Muscle layer of colon (tissue), 2 donors: ENCODE measurements at regions not wholly inside any gene's neighbourhood (a gene's known extent, or its start where the extent isn't known, plus 50 kb on each side); places are given as distances from the start of the nearest gene placed in this dataset.
"Not testable (repeated sequence)": the region's sequence is repeated elsewhere in the genome, so short reads cannot be mapped to it uniquely, and the experiment has no call there.

Source experiments
- H3K27ac ChIP-seq: one replicate; pipeline ENCODE4 v1.7.0; 2013; ENCODE audit warnings: low read depth, mild to moderate bottlenecking, low read length, moderate library complexity
- H3K27me3 ChIP-seq, 2 donors: one replicate each; pipeline ENCODE4 v1.7.0; 2013; ENCODE audit warnings: low read length in 2 of 2, mild to moderate bottlenecking in 2 of 2; ENCODE audit not compliant: insufficient read depth in 2 of 2, control insufficient read depth in 1 of 2
- H3K36me3 ChIP-seq: one replicate; pipeline ENCODE4 v1.7.0; 2013; ENCODE audit warnings: mild to moderate bottlenecking, low read length; ENCODE audit not compliant: insufficient read depth
- H3K4me1 ChIP-seq: one replicate; pipeline ENCODE4 v1.7.0; 2013; ENCODE audit warnings: mild to moderate bottlenecking, low read length; ENCODE audit not compliant: insufficient read depth
- H3K4me3 ChIP-seq, 2 donors: one replicate each; pipeline ENCODE4 v1.7.0; 2013; ENCODE audit warnings: low read length in 2 of 2, low read depth in 1 of 2, mild to moderate bottlenecking in 1 of 2, moderate library complexity in 1 of 2
- H3K9ac ChIP-seq: one replicate; pipeline ENCODE4 v1.7.0; 2013; ENCODE audit warnings: low read length
- H3K9me3 ChIP-seq: one replicate; pipeline ENCODE4 v1.7.0; 2013; ENCODE audit warnings: mild to moderate bottlenecking, low read length
- donor health status: abdominal sarcoma.
- donor health status: Adenocarcinoma of cecum.

DNA sequence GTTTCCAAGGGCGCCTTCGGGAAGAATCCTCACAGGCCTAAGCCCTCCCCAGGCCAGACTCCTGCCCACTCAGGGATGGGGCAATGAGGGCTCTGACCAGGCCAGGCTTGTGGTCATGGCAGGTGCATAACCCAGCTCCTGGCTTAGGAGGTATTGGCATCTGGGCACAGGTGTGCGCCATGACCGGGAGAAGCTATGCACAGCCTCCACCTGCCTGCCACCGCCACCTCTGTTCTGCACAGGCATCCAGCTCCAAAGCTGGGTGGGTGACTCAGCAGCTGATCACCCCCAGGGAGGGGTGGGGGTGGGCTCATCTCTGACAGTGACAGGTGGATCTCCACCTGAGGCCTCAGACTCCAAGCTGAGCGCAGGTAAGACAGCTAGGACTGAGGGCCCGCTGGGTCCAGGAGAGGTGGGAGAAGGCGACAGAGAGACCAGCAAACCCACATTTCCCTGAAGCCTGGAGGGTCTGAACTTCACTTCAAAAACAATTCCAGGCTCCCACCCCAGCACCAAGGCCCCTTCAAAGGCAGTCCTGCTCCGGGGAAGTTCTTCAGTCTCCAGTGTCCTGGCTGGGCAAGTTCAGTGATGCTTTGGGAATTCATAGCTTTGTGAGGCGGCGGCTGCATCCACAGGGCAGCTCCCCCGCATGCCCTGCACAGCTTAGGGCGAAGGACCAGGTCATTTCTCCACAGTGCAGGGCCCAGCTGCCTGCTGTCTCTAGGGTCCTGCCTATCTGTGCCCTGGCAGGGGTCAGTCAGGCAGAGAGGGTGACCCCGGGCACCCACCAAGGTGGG, 121.6 kb upstream of the SMURF2 start:
- peaks cover 13 to 43% of the 10 kb centered on the region in 2 donors for H3K27me3 ChIP-seq
- H3K4me3 ChIP-seq, result no peak overlapping the region

DNA sequence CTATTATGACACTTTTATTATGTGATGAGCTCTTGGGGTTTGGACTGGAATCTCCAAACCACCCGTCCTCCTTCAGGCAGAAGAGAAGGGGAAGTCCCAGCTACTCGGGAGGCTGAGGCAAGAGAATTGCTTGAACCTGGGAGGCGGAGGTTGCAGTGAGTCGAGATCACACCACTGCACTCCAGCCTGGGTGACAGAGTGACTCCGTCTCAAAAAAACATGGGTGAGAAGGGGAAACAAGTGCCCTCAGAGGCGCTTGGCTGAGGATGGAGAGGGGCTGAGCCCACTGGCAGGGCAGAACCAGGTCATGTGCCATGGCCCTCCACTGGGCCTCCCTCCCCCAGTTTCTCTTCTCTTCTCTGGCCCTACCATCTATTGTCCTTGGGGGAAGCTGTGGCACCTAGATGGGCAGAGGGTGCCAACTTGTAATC, 120.9 kb upstream of the SMURF2 start:
- Histone ChIP-seq H3K27me3 (peaks cover 15 to 50% of the 10 kb centered on the region in 2 donors), H3K36me3 (peaks cover 23% of the 10 kb centered on the region), H3K9me3 (no peaks in the 10 kb centered on the region), H3K27ac (no peak overlapping the region), H3K9ac (no peak overlapping the region), H3K4me3 (no peak overlapping the region), H3K4me1 (peaks cover 7% of the 10 kb centered on the region)

More for the DNA sequence above, 121.6 kb upstream of the SMURF2 start:
- Histone ChIP-seq H3K4me1 (peaks cover 3% of the 10 kb centered on the region), H3K9me3 (no peaks in the 10 kb centered on the region), H3K9ac (no peak overlapping the region), H3K27ac (no peak overlapping the region), H3K36me3 (peaks cover 23% of the 10 kb centered on the region)

DNA sequence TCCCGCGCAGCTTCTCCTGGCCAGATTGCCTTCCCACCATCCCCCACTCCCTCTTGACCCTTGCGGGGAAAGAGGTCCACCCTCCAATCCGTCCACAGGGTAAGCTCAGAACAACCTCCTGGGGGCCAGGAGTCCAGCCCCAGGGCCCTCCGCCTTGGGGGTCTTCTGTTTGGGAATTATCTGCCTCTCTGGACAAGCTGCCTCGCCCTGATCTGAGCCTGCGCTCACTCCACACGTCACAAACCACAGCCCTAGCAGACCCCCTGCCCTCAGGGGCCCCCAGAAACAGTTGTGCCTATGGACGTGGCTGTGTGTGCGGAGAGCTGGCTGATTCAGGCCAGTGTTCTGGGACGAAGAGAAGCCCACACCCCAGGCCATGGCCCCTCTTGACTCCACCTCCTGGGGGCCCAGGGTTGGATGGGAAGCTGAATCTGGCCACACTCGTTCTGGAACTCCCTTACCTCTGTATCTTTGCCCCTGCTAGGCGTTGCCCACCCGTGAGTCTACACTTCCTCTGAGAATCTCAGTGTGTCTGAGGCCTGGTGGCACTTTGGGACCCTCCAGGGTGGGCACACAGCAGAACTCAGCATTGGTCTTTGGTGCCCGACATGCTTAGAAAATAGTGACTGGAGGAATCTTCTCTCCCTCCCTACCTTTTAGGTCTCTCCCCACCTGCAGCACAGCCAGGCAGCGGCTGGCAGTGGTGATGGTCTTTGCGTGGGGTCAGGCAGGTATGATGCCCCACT, 119.9 kb upstream of the SMURF2 start:
- Histone ChIP-seq H3K9ac (no peak overlapping the region), H3K27ac (no peak overlapping the region), H3K36me3 (peaks cover 22% of the 10 kb centered on the region), H3K4me3 (no peak overlapping the region), H3K9me3 (no peaks in the 10 kb centered on the region), H3K4me1 (peaks cover 18% of the 10 kb centered on the region), H3K27me3 (peaks cover 22 to 55% of the 10 kb centered on the region in 2 donors)

DNA sequence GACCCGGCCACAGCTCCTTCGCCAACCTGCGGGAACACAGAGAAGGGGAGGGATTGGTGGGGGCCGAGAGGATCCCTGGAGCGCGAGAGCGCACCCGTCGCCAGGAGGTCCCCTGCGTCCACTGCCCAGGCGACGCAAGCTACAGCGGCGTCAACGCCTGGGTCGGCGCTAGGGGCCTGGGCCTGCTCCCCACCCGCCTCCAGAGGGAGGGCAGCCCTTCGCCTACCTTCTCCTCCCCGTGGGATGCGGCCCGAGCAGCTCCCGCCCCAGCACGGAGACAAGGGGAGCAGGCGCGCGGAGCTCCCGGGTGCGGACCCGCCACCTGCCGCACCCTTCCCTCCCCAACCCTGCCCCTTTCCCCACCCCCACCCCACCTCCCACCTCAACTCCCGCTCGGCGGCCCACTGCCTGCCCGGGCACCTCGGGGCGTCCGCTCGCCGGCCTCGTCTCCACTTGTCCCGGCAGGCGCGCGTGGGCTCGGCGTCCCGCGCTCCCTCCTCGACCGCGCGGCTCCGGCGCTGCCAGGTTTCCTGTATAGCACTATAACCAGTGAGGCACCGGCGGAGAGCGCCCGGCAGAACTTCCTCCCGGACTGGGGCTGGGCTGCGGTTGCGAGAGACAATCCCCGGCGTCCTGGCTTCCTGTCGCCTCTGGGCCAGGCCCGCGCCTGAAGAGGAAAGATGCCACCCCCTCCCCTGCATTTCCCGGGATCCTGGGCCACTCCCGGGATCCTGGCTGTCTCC, 119.1 kb upstream of the SMURF2 start:
- peaks cover 22 to 55% of the 10 kb centered on the region in 2 donors for H3K27me3 ChIP-seq
- peaks cover 14% of the 10 kb centered on the region for H3K36me3 ChIP-seq
- no peaks in the 10 kb centered on the region for H3K9me3 ChIP-seq
- peaks cover 18% of the 10 kb centered on the region for H3K4me1 ChIP-seq
- H3K27ac ChIP-seq, result no peak overlapping the region
- peak overlapping the region in 1 of 2 donors; percentile 9 for H3K4me3 ChIP-seq
- no peak overlapping the region for H3K9ac ChIP-seq

DNA sequence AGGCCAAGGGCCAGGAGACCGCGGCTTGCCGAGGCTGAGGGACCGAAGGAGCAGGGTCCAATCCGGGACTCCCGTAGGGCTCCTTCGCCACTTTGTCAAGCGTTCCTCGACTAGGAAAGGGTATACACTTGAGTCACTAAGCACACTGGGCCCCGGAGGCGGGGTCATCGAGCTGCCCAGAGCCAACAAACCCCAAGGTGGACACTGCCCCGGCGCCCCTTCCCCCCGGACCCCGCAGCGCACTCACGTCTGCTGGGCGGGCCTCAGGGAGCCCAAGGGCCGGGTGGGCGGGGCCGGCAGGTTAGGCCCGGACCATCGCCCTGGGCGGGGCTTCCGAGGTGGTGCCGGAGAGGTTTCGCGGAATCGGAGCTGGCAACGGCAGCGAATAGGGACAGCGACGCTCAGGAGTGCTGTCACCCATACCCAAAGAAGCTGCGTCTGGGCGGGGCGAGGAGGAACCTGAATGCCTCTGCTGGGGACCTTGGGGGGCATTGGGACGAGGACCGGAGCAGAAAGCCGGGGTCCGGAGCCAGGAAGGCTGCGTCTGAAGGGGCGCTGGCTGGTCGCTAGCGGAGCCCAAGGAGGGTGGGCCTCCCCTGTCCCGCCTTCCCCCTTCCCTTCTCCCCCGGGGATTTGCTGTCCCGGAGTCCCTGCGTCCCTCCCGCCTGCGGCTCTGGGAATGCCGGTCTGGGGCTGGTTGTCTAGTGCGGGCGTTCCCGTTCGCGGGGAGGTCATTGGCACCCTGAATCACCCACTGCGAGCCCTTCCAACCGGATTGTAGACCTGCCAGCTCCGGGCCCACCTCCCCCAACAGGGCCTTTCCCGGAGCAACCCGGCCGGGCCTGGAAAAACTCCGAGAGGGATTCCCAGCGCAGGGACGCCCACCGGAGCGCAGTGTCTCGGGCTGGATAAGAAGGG, 118.2 kb upstream of the SMURF2 start:
- Histone ChIP-seq H3K9me3 (no peaks in the 10 kb centered on the region), H3K27ac (no peak overlapping the region), H3K4me3 (peak overlapping the region in 1 of 2 donors; percentile 9), H3K4me1 (peaks cover 18% of the 10 kb centered on the region), H3K9ac (no peak overlapping the region), H3K27me3 (peaks cover 22 to 55% of the 10 kb centered on the region in 2 donors), H3K36me3 (peaks cover 10% of the 10 kb centered on the region)

DNA sequence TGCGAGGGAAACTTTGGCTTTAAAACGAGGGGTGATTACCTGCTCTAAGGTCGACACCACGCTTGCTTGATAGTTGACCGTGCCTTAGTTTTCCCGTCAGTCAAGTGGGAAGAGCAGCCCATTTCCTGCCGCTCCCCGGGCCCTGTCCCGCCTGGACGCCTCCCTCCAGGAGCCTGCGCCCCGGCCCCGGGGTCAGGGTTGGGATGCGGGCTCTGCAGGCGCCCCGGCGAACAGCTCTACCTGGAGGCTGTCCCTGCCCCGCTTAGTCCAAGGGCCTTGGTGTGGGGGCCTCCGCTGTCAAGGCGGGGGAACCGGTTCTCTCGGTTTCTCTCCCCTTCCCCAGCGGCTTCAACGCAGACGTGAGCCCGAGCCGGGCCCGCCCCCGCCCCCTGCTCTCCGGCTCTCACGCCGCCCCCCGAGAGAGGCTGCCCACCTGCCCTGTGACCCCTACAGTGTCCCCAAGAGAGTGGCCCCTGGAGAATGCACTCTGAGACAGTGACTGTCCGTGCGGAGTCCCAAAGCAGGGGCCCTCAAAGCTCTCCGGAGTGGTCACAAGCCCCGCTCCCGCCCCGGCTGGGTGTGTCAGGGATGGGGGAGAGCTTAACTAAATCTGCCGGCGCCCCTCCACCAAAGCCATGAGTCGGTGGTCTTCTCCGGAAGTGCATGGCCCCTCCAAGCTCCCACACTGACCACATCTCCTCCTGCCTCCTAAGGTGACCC, 117.4 kb upstream of the SMURF2 start:
- H3K27ac ChIP-seq, result no peak overlapping the region
- H3K27me3 ChIP-seq, result peaks cover 22 to 53% of the 10 kb centered on the region in 2 donors
- peak overlapping the region in 1 of 2 donors; percentile 35 for H3K4me3 ChIP-seq
- peaks cover 1% of the 10 kb centered on the region for H3K36me3 ChIP-seq
- no peak overlapping the region for H3K9ac ChIP-seq
- no peaks in the 10 kb centered on the region for H3K9me3 ChIP-seq
- peaks cover 18% of the 10 kb centered on the region for H3K4me1 ChIP-seq

DNA sequence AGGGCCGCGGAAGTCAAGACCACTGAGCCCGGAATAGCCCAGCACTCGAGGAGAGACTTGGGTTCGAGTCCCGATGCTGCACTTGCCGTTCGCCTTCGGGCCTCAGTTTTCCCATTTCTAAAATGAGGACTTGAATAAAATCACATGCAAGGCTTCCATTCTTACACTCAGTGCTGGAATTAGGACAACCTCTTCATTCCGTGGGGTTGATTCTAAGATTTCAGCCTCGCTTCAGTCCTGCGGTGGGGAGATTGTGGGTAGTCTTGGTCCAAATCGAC, 116.9 kb upstream of the SMURF2 start:
- not testable (repeated sequence) for H3K36me3 ChIP-seq, H3K9ac ChIP-seq, H3K27ac ChIP-seq, H3K9me3 ChIP-seq
- Histone ChIP-seq H3K4me1 (peaks cover 18% of the 10 kb centered on the region), H3K27me3 (peaks cover 22 to 48% of the 10 kb centered on the region in 2 donors), H3K4me3 (peak overlapping the region in 1 of 2 donors; percentile 35)

DNA sequence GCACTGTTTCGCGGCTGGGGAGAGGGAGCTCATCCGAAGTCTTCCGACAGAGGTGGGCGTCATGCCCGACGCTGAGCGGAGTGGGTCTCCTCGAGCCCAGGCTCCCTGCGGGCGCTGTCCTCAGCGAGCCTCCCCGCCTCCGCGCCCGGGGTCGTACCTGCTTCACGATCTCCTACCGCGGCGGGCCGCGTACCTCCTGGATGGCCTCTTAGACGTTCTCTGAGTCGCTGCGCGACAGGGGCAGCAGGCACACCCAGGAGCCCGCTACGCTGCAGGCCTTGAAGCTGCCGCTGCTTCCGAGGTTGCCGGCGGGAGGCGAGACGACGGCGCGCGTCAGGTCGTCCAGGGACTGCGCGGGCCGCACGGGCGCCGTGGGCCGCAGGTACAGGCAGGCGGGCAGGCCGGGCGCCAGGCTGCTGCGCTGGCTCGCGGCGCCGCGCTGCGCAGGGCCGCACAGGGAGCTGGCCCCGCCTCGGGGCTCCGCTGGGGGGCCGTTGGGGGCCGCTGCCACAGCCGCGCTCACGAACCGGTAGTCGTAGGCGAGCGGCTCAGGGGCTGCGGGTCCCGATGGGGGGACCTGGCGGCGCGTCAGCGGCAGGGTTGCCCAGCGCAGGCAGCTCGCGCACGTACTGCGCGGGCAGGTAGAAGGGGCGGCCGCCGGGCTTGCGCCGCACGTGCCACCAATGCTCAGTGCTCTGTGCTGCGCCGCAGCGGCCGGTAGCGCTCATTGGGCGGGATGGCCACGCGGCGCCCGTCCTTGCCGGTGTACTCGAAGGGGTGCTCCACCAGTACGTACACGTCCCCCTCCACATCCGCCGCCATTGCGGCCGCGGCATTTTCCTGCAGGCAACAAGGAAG, 116.4 kb upstream of the SMURF2 start:
- no peaks in the 10 kb centered on the region for H3K36me3 ChIP-seq
- H3K4me1 ChIP-seq, result peaks cover 18% of the 10 kb centered on the region
- H3K4me3 ChIP-seq, result peak overlapping the region in 1 of 2 donors; percentile 35
- no peak overlapping the region for H3K9ac ChIP-seq
- H3K9me3 ChIP-seq, result no peaks in the 10 kb centered on the region
- H3K27me3 ChIP-seq, result peaks cover 22 to 48% of the 10 kb centered on the region in 2 donors
- no peak overlapping the region for H3K27ac ChIP-seq

DNA sequence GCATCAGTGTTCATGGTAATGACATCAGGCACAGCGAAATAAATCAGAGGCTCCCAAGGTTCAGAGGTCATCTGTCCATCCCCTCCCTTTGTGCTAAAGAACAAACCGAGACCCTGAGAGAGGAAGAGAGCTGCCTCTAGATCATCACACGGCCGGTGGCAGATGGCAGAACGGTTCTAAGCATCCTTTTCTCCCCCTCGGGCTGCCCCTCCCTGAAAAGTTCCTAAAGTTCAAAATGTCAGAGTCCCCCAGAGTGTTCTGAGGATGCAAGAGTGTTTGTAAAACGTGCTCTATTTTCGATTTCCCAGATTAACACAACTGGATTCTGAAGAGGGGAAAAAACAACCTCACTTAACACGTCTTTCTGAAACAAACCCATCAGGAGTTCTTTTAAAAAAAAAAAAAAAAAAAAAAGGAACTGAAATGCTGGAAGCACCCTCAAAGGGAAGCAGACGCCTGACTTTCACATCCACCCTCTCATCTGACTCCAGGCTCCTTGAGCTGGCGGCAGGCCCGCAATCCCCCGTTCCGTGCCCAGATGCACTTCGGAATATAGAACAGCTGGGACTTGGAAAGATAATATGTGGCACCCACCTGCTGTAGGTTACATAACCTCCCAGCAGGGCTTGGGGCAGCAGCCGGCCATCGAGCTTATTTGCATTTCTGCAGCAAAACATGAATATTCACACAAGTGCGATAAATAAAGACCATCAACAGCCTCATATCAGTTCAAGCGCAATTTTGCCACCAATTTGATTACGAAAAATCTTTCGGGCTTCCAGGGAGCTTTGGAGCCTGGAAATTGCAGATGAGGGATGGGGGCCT, 115.5 kb upstream of the SMURF2 start:
- H3K4me1 ChIP-seq, result peaks cover 18% of the 10 kb centered on the region
- no peak overlapping the region for H3K27ac ChIP-seq

More for the DNA sequence above, 115.5 kb upstream of the SMURF2 start:
- peaks cover 22 to 48% of the 10 kb centered on the region in 2 donors for H3K27me3 ChIP-seq
- no peaks in the 10 kb centered on the region for H3K9me3 ChIP-seq
- no peaks in the 10 kb centered on the region for H3K36me3 ChIP-seq
- H3K9ac ChIP-seq, result no peak overlapping the region
- peak overlapping the region; percentile 1 to 49 for H3K4me3 ChIP-seq
